GM13977 (cell line): ENCODE measurements at regions not wholly inside any gene's neighbourhood (a gene's known extent, or its start where the extent isn't known, plus 50 kb on each side); places are given as distances from the start of the nearest gene placed in this dataset.
"Not testable (repeated sequence)": the region's sequence is repeated elsewhere in the genome, so short reads cannot be mapped to it uniquely, and the experiment has no call there.

Experiments
- DNase-seq: peaks from one replicate; pipeline ENCODE4 v3.0.0; 2012; ENCODE audit warnings: low spot score
- CTCF ChIP-seq: IDR thresholded peaks from 2 replicates; pipeline ENCODE4 v1.5.1; 2012; ENCODE audit warnings: mild to moderate bottlenecking, control low read depth; ENCODE audit not compliant: insufficient read depth; ENCODE audit errors: extremely low read depth, missing control alignments
- in situ Hi-C: fragments of 300-500 bp; cut with MboI; formaldehyde crosslinking; loops from one replicate; pipeline ENCODE4 v1.12.0; 2022; ENCODE audit warnings: low sequenced_read_pairs, low pct_unique_long_range_greater_than_20kb, mixed read lengths, inconsistent platforms; ENCODE audit not compliant: unreplicated experiment

GRCh38 chr15:30816430-30816829, 87.3 kb upstream of the FAN1 start:
- DNase-seq, result no peak
- no peak for TF ChIP-seq CTCF
- in situ Hi-C loops, result no loop called here

- DNase-seq, in situ Hi-C loops: not testable (repeated sequence)
These were observed 80.5 kb upstream of the FAN1 start for GRCh38 chr15:30823068-30823813.

GRCh38 chr15:30824518-30825195, 79.1 kb upstream of the FAN1 start:
- no peak for TF ChIP-seq CTCF
- in situ Hi-C loops, result no loop called here
- no peak for DNase-seq

- TF ChIP-seq CTCF, result no peak
- in situ Hi-C loops, result no loop called here
- no peak for DNase-seq
These were observed 76.0 kb upstream of the FAN1 start for GRCh38 chr15:30827625-30828303.

- in situ Hi-C loops, result not testable (repeated sequence)
These were observed 75.4 kb upstream of the FAN1 start for GRCh38 chr15:30828304-30828639.

GRCh38 chr15:30830961-30831360, 72.8 kb upstream of the FAN1 start:
- no peak for DNase-seq
- no peak for TF ChIP-seq CTCF
- in situ Hi-C loops, result no loop called here

More at GRCh38 chr15:30828304-30828639, 75.4 kb upstream of the FAN1 start:
- DNase-seq, result not testable (repeated sequence)

- in situ Hi-C loops, DNase-seq: not testable (repeated sequence)
These were observed 70.3 kb upstream of the FAN1 start for GRCh38 chr15:30833379-30833778.

GRCh38 chr15:30841639-30842038, 62.1 kb upstream of the FAN1 start:
- DNase-seq, in situ Hi-C loops: not testable (repeated sequence)

GRCh38 chr15:30842798-30843472, 60.8 kb upstream of the FAN1 start:
- DNase-seq, result peak; percentile 32
- in situ Hi-C loops, result not testable (repeated sequence)

- DNase-seq, in situ Hi-C loops: not testable (repeated sequence)
These were observed 58.2 kb upstream of the FAN1 start for GRCh38 chr15:30845536-30845935.
